ENCODE measurements at regions not wholly inside any gene's neighbourhood (a gene's known extent, or its start where the extent isn't known, plus 50 kb on each side); places are given as distances from the start of the nearest gene placed in this dataset.
A peak's percentile ranks its signal among the peaks of the same experiment; 100 is the strongest.
"Not testable (repeated sequence)": the region's sequence is repeated elsewhere in the genome, so short reads cannot be mapped to it uniquely, and the experiment has no call there.

- DNase-seq: no peak
Observed at GRCh38 chrX:52261125-52261462, 76.4 kb downstream of the MAGED4 start.

GRCh38 chrX:52261463-52262194 lies 76.9 kb downstream of the MAGED4 start:
- DNase-seq: peak; percentile 81

GRCh38 chrX:52262195-52262546 lies 77.5 kb downstream of the MAGED4 start:
- no peak for DNase-seq

- no peak for DNase-seq
Observed at GRCh38 chrX:52263417-52263816, 78.7 kb downstream of the MAGED4 start.

GRCh38 chrX:52265713-52266112 lies 81.0 kb downstream of the MAGED4 start:
- no peak for DNase-seq

GRCh38 chrX:52268502-52268901 lies 83.8 kb downstream of the MAGED4 start:
- not testable (repeated sequence) for DNase-seq

- DNase-seq: no peak
Observed at GRCh38 chrX:52270453-52271116, 85.9 kb downstream of the MAGED4 start.

GRCh38 chrX:52271206-52271605 lies 86.5 kb downstream of the MAGED4 start:
- no peak for DNase-seq

GRCh38 chrX:52277666-52278065 lies 91.2 kb upstream of the XAGE2 start:
- no peak for DNase-seq

- DNase-seq: no peak
Observed at GRCh38 chrX:52280812-52281211, 88.0 kb upstream of the XAGE2 start.

GRCh38 chrX:52284865-52285264 lies 84.0 kb upstream of the XAGE2 start:
- no peak for DNase-seq

GRCh38 chrX:52298968-52299367 lies 69.9 kb upstream of the XAGE2 start:
- DNase-seq: not testable (repeated sequence)

GRCh38 chrX:52308532-52308931 lies 60.3 kb upstream of the XAGE2 start:
- not testable (repeated sequence) for DNase-seq

Data from DMS 273 treated with DMSO at 0.1 percent for 48 hours (cell line).